Esophagus muscularis mucosa (tissue), 4 donors: ENCODE measurements at regions not wholly inside any gene's neighbourhood (a gene's known extent, or its start where the extent isn't known, plus 50 kb on each side); places are given as distances from the start of the nearest gene placed in this dataset.
"Not testable (repeated sequence)": the region's sequence is repeated elsewhere in the genome, so short reads cannot be mapped to it uniquely, and the experiment has no call there.

ENCODE experiments used
- DNase-seq: peaks from one replicate; pipeline ENCODE4 v3.0.0-alpha.2; 2017; ENCODE audit errors: extremely low spot score
- H3K27ac ChIP-seq, 4 donors: fragments of 200-600 bp; sonication (generic); replicated peaks in 1 of 4; 1 replicate in 3 of 4; 2 replicates in 1 of 4; pipeline ENCODE4 v1.5.1; 2016 to 2019; ENCODE audit warnings: mild to moderate bottlenecking in 1 of 4
- H3K27me3 ChIP-seq, 4 donors: fragments of 200-600 bp; sonication (generic); one replicate each; pipeline versions ENCODE4 v1.5.1 to v1.6.0; 2016 to 2019
- H3K36me3 ChIP-seq, 4 donors: fragments of 200-600 bp; sonication (generic); one replicate each; pipeline ENCODE4 v1.5.1; 2016 to 2019
- H3K4me1 ChIP-seq, 4 donors: fragments of 200-600 bp; sonication (generic); one replicate each; pipeline ENCODE4 v1.5.1; 2016 to 2019
- H3K4me3 ChIP-seq, 4 donors: fragments of 200-600 bp; sonication (generic); 1 replicate in 2 of 4; 2 replicates in 2 of 4; pipeline ENCODE4 v1.5.1; 2016 to 2019; ENCODE audit warnings: mild to moderate bottlenecking in 4 of 4, moderate library complexity in 1 of 4
- H3K9me3 ChIP-seq, 4 donors: fragments of 200-600 bp; sonication (generic); 1 replicate in 3 of 4; 2 replicates in 1 of 4; pipeline ENCODE4 v1.5.1; 2016 to 2019
- EP300 ChIP-seq: sonication (generic); formaldehyde crosslinking; IDR thresholded peaks from one replicate; pipeline ENCODE4 v1.6.1; 2017; ENCODE audit warnings: antibody characterized with exemption
- POLR2A ChIP-seq: fragments of 450-650 bp; IDR thresholded peaks from one replicate; pipeline ENCODE4 v1.6.1; 2017; ENCODE audit warnings: antibody characterized with exemption, moderate library complexity, mild to moderate bottlenecking, low read depth
- POLR2AphosphoS5 ChIP-seq, 2 donors: sonication (generic); formaldehyde crosslinking; IDR thresholded peaks; one replicate each; pipeline ENCODE4 v1.6.1; 2017; ENCODE audit warnings: antibody characterized with exemption in 2 of 2
- WGBS: methylation state at CpG from one replicate; pipeline ENCODE4 v1.1.5; 2018; 5-methylcytosine and 5-hydroxymethylcytosine counted together
- intact Hi-C: fragments of 100-400 bp; cut with DNase I; formaldehyde crosslinking; loops from one replicate; pipeline ENCODE4 v1.15.1; 2023
- TF ChIP-seq, protein P1 (sequence below), 3 experiments: fragments of 200-600 bp in 2 of 3; fragments of 450-650 bp in 1 of 3; sonication (generic) in 2 of 3; IDR thresholded peaks; one replicate each; pipeline ENCODE4 v1.5.1; 2017 to 2019; ENCODE audit warnings: antibody characterized with exemption in 3 of 3, mild to moderate bottlenecking in 2 of 3, moderate library complexity in 1 of 3

DNA sequence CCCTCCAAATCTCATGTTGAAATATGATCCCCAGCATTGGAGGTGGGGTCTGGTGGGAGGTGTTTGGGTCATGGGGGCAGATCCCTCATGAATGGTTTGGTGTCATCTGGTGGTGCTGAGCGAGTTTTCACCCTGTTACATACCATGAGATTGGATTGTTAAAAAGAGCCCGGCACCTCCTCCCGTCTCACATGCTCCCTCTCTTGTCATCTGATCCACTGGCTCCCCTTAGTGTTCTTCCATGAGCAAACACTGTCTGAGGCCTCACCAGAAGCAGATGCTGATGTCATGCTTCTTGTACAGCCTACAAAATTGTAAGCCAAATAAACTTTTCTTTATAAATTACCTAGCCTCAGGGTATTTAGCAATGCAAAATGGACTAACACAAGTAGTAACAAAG lies 405.0 kb upstream of the SLC39A10 start:
- Histone ChIP-seq H3K9me3 (no peaks in the 10 kb centered on the region), H3K4me3 (no peak overlapping the region), H3K36me3 (no peaks in the 10 kb centered on the region), H3K27me3 (no peaks in the 10 kb centered on the region), H3K4me1 (no peaks in the 10 kb centered on the region), H3K27ac (no peak overlapping the region)
- no peak for DNase-seq
- WGBS = 83% methylated on average over 3 of the region's 3 CpGs
- intact Hi-C loops = no loop called here
- no peak for TF ChIP-seq EP300
- no peak for TF ChIP-seq POLR2A
- TF ChIP-seq POLR2AphosphoS5 (IDR thresholded peaks at IDR 0.05) = no peak
- TF ChIP-seq, protein P1, sequence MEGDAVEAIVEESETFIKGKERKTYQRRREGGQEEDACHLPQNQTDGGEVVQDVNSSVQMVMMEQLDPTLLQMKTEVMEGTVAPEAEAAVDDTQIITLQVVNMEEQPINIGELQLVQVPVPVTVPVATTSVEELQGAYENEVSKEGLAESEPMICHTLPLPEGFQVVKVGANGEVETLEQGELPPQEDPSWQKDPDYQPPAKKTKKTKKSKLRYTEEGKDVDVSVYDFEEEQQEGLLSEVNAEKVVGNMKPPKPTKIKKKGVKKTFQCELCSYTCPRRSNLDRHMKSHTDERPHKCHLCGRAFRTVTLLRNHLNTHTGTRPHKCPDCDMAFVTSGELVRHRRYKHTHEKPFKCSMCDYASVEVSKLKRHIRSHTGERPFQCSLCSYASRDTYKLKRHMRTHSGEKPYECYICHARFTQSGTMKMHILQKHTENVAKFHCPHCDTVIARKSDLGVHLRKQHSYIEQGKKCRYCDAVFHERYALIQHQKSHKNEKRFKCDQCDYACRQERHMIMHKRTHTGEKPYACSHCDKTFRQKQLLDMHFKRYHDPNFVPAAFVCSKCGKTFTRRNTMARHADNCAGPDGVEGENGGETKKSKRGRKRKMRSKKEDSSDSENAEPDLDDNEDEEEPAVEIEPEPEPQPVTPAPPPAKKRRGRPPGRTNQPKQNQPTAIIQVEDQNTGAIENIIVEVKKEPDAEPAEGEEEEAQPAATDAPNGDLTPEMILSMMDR (IDR thresholded peaks at IDR 0.05) = no peak

DNA sequence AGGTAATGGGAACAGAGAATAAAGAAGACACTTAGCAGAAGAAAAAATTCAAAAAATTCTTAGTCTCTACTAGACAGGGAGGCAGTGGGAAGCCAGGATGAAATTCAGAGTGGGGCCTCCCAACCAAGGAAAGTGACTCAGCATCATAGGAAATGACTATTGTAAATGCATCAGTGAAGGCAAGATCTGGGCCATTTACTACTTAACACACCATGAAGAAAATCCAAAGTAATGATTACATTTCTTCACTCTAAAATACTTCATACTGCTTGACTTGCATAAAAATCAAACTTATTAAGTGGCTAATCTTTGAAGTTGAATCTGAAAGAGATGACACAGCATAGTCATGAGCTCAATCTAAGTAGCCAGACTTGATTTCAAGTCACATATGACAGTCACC lies 405.8 kb upstream of the SLC39A10 start:
- Histone ChIP-seq H3K36me3 (no peaks in the 10 kb centered on the region), H3K4me1 (no peaks in the 10 kb centered on the region), H3K9me3 (no peaks in the 10 kb centered on the region), H3K4me3 (no peak overlapping the region), H3K27me3 (no peaks in the 10 kb centered on the region), H3K27ac (no peak overlapping the region)
- intact Hi-C loops = no loop called here
- DNase-seq = no peak
- no peak for TF ChIP-seq EP300
- TF ChIP-seq POLR2A = no peak
- TF ChIP-seq POLR2AphosphoS5 (IDR thresholded peaks at IDR 0.05) = no peak
- TF ChIP-seq, protein P1 (IDR thresholded peaks at IDR 0.05) = no peak

DNA sequence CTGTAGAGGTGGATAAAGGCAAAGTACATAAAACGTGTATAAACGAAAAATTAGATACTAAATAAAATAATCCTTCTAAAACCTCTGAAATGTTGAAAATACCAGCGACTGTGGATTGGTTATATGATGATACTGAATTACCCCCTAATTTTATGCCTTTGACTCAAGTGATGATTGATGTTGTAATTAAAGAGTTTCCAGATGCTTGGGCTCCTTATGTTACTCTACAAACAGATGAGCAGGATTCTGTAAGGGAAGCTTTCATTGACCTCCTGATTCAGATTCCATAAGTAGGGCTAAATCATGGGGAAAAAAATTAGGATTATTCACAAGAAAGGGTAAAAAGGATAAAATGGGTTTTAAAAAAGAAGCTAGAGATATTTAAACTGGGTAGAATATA lies 418.2 kb upstream of the SLC39A10 start:
- WGBS = 59% methylated on average over 3 of the region's 3 CpGs
- H3K27ac ChIP-seq = no peak overlapping the region
- no peak for DNase-seq
- no peaks in the 10 kb centered on the region for H3K27me3 ChIP-seq
- H3K4me3 ChIP-seq = no peak overlapping the region
- no peak for TF ChIP-seq EP300
- TF ChIP-seq, protein P1 (IDR thresholded peaks at IDR 0.05) = no peak
- TF ChIP-seq POLR2AphosphoS5 (IDR thresholded peaks at IDR 0.05) = no peak
- TF ChIP-seq POLR2A = no peak
- peaks cover 0 to 6% (median 2%) of the 10 kb centered on the region in 4 donors for H3K9me3 ChIP-seq
- no peaks in the 10 kb centered on the region for H3K36me3 ChIP-seq
- intact Hi-C loops = no loop called here
- peaks cover 0 to 21% (median 17%) of the 10 kb centered on the region in 4 donors for H3K4me1 ChIP-seq

DNA sequence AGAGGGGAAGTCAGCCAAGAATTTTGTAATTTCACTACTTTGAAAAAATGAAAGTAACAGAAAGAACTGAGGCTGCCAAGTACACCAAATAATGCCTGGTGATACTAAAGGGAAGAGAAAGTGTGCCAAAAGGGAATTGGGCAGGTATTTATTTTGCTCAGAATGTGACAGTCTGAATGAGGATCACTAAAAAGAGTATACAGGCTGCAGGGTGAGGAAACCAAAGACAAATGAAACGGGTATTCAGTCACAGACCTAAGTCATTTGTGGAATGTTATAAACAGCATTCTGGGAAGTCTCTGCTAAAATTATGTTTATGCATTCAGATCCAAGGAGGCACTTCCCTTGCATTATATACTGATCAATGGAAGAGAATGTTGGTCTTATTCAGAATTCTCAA lies 418.6 kb upstream of the SLC39A10 start:
- H3K4me1 ChIP-seq = peaks cover 0 to 21% (median 17%) of the 10 kb centered on the region in 4 donors
- TF ChIP-seq POLR2A = no peak
- TF ChIP-seq EP300 = no peak
- TF ChIP-seq, protein P1 (IDR thresholded peaks at IDR 0.05) = no peak
- no peak for TF ChIP-seq POLR2AphosphoS5 (IDR thresholded peaks at IDR 0.05)
- intact Hi-C loops = no loop called here
- WGBS = 9% methylated on average over 1 of the region's 1 CpG
- H3K27ac ChIP-seq = peak overlapping the region in 1 of 4 donors; percentile 2
- peak overlapping the region in 2 of 4 donors; percentile 8 to 9 for H3K4me3 ChIP-seq
- H3K36me3 ChIP-seq = no peaks in the 10 kb centered on the region
- no peak for DNase-seq
- H3K27me3 ChIP-seq = no peaks in the 10 kb centered on the region
- H3K9me3 ChIP-seq = peaks cover 0 to 1% (median 0%) of the 10 kb centered on the region in 4 donors

DNA sequence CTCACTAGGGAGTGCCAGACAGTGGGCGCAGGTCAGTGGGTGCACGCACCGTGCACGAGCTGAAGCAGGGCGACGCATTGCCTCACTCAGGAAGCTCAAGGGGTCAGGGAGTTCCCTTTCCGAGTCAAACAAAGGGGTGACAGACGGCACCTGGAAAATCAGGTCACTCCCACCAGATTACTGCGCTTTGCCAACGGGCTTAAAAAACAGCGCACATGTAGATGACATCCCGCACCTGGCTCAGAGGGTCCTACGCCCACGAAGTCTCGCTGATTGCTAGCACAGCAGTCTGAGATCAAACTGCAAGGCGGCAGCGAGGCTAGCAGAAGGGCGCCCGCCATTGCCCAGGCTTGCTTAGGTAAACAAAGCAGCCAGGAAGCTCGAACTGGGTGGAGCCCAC lies 428.5 kb upstream of the SLC39A10 start:
- intact Hi-C loops, H3K27me3 ChIP-seq, DNase-seq, H3K9me3 ChIP-seq, H3K4me1 ChIP-seq, H3K36me3 ChIP-seq, H3K27ac ChIP-seq, H3K4me3 ChIP-seq: not testable (repeated sequence)
- WGBS = 88% methylated on average over 20 of the region's 20 CpGs
